ENCODE measurements at regions not wholly inside any gene's neighbourhood (a gene's known extent, or its start where the extent isn't known, plus 50 kb on each side); places are given as distances from the start of the nearest gene placed in this dataset.

GRCh38 chr5:100004969-100005368 lies 530.2 kb upstream of the FAM174A start:
- Histone ChIP-seq H3K27me3 (ENCODE audit: insufficient read depth in 3 of 3, low read length in 2 of 3) (no peaks in the 10 kb centered on the region), H3K4me3 (no peak overlapping the region), H3K9me3 (no peaks in the 10 kb centered on the region), H3K4me1 (no peaks in the 10 kb centered on the region), H3K36me3 (ENCODE audit: insufficient read depth in 1 of 2, low read depth in 1 of 2) (no peaks in the 10 kb centered on the region), H3K27ac (no peak overlapping the region)
- intact Hi-C loops (cut with DNase I) = no loop called here
- ATAC-seq (no peak), DNase-seq (no peak)
- no peak for TF ChIP-seq CTCF (IDR thresholded peaks at IDR 0.05)

- intact Hi-C loops (cut with DNase I) = no loop called here
- no peaks in the 10 kb centered on the region for H3K27me3 ChIP-seq (ENCODE audit: insufficient read depth in 3 of 3, low read length in 2 of 3)
- H3K4me1 ChIP-seq = no peaks in the 10 kb centered on the region
- DNase-seq (no peak), ATAC-seq (no peak)
- no peaks in the 10 kb centered on the region for H3K36me3 ChIP-seq (ENCODE audit: insufficient read depth in 1 of 2, low read depth in 1 of 2)
- no peaks in the 10 kb centered on the region for H3K9me3 ChIP-seq
- no peak for TF ChIP-seq CTCF (IDR thresholded peaks at IDR 0.05)
- WGBS, 3 donors = 50 to 56% (median 52%) methylated on average over 2 of the region's 2 CpGs
- H3K4me3 ChIP-seq = no peak overlapping the region
- H3K27ac ChIP-seq = no peak overlapping the region
These were observed 536.9 kb upstream of the FAM174A start for GRCh38 chr5:99998319-99998718.

- Histone ChIP-seq H3K36me3 (ENCODE audit: insufficient read depth in 1 of 2, low read depth in 1 of 2) (no peaks in the 10 kb centered on the region), H3K27me3 (ENCODE audit: insufficient read depth in 3 of 3, low read length in 2 of 3) (no peaks in the 10 kb centered on the region), H3K9me3 (no peaks in the 10 kb centered on the region), H3K4me3 (no peak overlapping the region), H3K27ac (no peak overlapping the region), H3K4me1 (no peaks in the 10 kb centered on the region)
- intact Hi-C loops (cut with DNase I) = no loop called here
- DNase-seq (no peak), ATAC-seq (no peak)
- 86 to 92% (median 88%) methylated on average over 2 of the region's 2 CpGs for WGBS, 3 donors
- TF ChIP-seq CTCF (IDR thresholded peaks at IDR 0.05) = no peak
These were observed 539.8 kb upstream of the FAM174A start for GRCh38 chr5:99995407-99995806.

- WGBS, 3 donors = 71 to 73% (median 73%) methylated on average over 4 of the region's 4 CpGs
These were observed 561.4 kb upstream of the FAM174A start for GRCh38 chr5:99973779-99974178.

More at GRCh38 chr5:99973779-99974178, 561.4 kb upstream of the FAM174A start:
- H3K9me3 ChIP-seq = no peaks in the 10 kb centered on the region
- no peaks in the 10 kb centered on the region for H3K36me3 ChIP-seq (ENCODE audit: insufficient read depth in 1 of 2, low read depth in 1 of 2)
- no peaks in the 10 kb centered on the region for H3K4me1 ChIP-seq
- intact Hi-C loops (cut with DNase I) = no loop called here
- no peak for DNase-seq
- TF ChIP-seq CTCF (IDR thresholded peaks at IDR 0.05) = no peak
- H3K4me3 ChIP-seq = no peak overlapping the region
- H3K27ac ChIP-seq = no peak overlapping the region
- no peak for ATAC-seq
- no peaks in the 10 kb centered on the region for H3K27me3 ChIP-seq (ENCODE audit: insufficient read depth in 3 of 3, low read length in 2 of 3)
